HepG2 (cell line): ENCODE measurements at regions not wholly inside any gene's neighbourhood (a gene's known extent, or its start where the extent isn't known, plus 50 kb on each side); places are given as distances from the start of the nearest gene placed in this dataset.

Experiments used
- AFF4 ChIP-seq: sonication (generic); formaldehyde crosslinking; IDR thresholded peaks from 2 replicates; pipeline ENCODE4 v1.4.0; 2020; ENCODE audit warnings: missing genetic modification reagents
- ARID3A ChIP-seq: IDR thresholded peaks from 2 replicates; pipeline ENCODE4 v1.6.1; 2012; ENCODE audit warnings: low read depth, low read length, improper control_type of control experiment
- ARNT ChIP-seq: fragments of 450-650 bp; IDR thresholded peaks from 2 replicates; pipeline ENCODE4 v1.6.1; 2017
- ETV5 ChIP-seq: IDR thresholded peaks from 2 replicates; pipeline ENCODE4 v1.6.1; 2018; ENCODE audit warnings: missing biosample characterization, missing genetic modification reagents, inconsistent platforms, borderline replicate concordance
- HES4 ChIP-seq: sonication (generic); formaldehyde crosslinking; IDR thresholded peaks from 2 replicates; pipeline ENCODE4 v1.9.0; 2021; ENCODE audit warnings: mild to moderate bottlenecking, missing genetic modification reagents, borderline replicate concordance
- KDM4B ChIP-seq: sonication (generic); formaldehyde crosslinking; IDR thresholded peaks from 2 replicates; pipeline ENCODE4 v1.4.0; 2020; ENCODE audit warnings: missing genetic modification reagents
- KLF16 ChIP-seq, 2 experiments: sonication (generic) in 1 of 2; formaldehyde crosslinking in 1 of 2; IDR thresholded peaks; 2 replicates each; pipeline versions ENCODE4 v1.6.1 to v1.8.0; 2016 to 2023; ENCODE audit warnings: missing genetic modification reagents in 2 of 2, missing compliant biosample characterization in 1 of 2
- NFKB2 ChIP-seq: sonication (generic); formaldehyde crosslinking; IDR thresholded peaks from 2 replicates; pipeline ENCODE4 v1.4.0; 2020; ENCODE audit warnings: missing genetic modification reagents, borderline replicate concordance
- TCF7 ChIP-seq: sonication (generic); IDR thresholded peaks from 2 replicates; pipeline ENCODE4 v1.6.1; 2016; ENCODE audit warnings: antibody characterized with exemption, low read depth
- TFE3 ChIP-seq: IDR thresholded peaks from 2 replicates; pipeline ENCODE4 v1.6.1; 2016
- ZKSCAN8 ChIP-seq: IDR thresholded peaks from 2 replicates; pipeline ENCODE4 v1.6.1; 2016; ENCODE audit warnings: borderline replicate concordance, missing genetic modification reagents, missing compliant biosample characterization
- ZMAT5 ChIP-seq: sonication (generic); formaldehyde crosslinking; IDR thresholded peaks from 2 replicates; pipeline ENCODE4 v1.5.0; 2020; ENCODE audit warnings: mild to moderate bottlenecking, low read depth, missing genetic modification reagents, borderline replicate concordance
- ZNF484 ChIP-seq: sonication (generic); formaldehyde crosslinking; IDR thresholded peaks from 2 replicates; pipeline ENCODE4 v1.5.1; 2020; ENCODE audit warnings: mild to moderate bottlenecking, low read depth, missing genetic modification reagents, borderline replicate concordance
- ZNF564 ChIP-seq: sonication (generic); formaldehyde crosslinking; IDR thresholded peaks from 2 replicates; pipeline ENCODE4 v1.8.1; 2023; ENCODE audit warnings: mild to moderate bottlenecking, missing genetic modification reagents
- ZNF672 ChIP-seq: sonication (generic); formaldehyde crosslinking; IDR thresholded peaks from 2 replicates; pipeline ENCODE4 v1.8.1; 2022; ENCODE audit warnings: missing genetic modification reagents
- ZNF737 ChIP-seq: sonication (generic); formaldehyde crosslinking; IDR thresholded peaks from 2 replicates; pipeline ENCODE4 v1.5.0; 2020; ENCODE audit warnings: missing genetic modification reagents, mild to moderate bottlenecking, borderline replicate concordance
- ZNF781 ChIP-seq: sonication (generic); formaldehyde crosslinking; IDR thresholded peaks from 2 replicates; pipeline ENCODE4 v1.5.1; 2020; ENCODE audit warnings: borderline replicate concordance, mild to moderate bottlenecking, missing genetic modification reagents; ENCODE audit errors: not compliant biosample characterization
- ZNF800 ChIP-seq: sonication (generic); formaldehyde crosslinking; IDR thresholded peaks from 2 replicates; pipeline ENCODE4 v1.4.0; 2020; ENCODE audit warnings: missing genetic modification reagents
- ZSCAN22 ChIP-seq: sonication (generic); formaldehyde crosslinking; IDR thresholded peaks from 2 replicates; pipeline ENCODE4 v1.4.0; 2020; ENCODE audit warnings: mild to moderate bottlenecking, missing genetic modification reagents

GRCh38 chr3:16069149-16069922, 105.1 kb upstream of the GALNT15 start (continued):
- TF ChIP-seq ZNF737 (CRISPR knock-in tag), result no peak
- no peak for TF ChIP-seq ZSCAN22 (CRISPR knock-in tag)
- TF ChIP-seq ZMAT5 (CRISPR knock-in tag), result no peak
- peak; percentile 57; the same call in 1 of the 2 replicates for TF ChIP-seq ZKSCAN8
- no peak for TF ChIP-seq ZNF800
- TF ChIP-seq KLF16 (CRISPR knock-in tag; IDR thresholded peaks at IDR 0.05), result no peak
- TF ChIP-seq ZNF781 (CRISPR knock-in tag), result no peak
- TF ChIP-seq ZNF484 (CRISPR knock-in tag), result no peak
- no peak for TF ChIP-seq ZNF564
- no peak for TF ChIP-seq ZNF672 (CRISPR knock-in tag)
- no peak for TF ChIP-seq AFF4
- peak; percentile 58; the same call in 1 of the 2 replicates for TF ChIP-seq ARID3A
- TF ChIP-seq ARNT, result no peak
- no peak for TF ChIP-seq KDM4B (CRISPR knock-in tag)
- TF ChIP-seq ETV5 (CRISPR knock-in tag), result peak; percentile 20; the same call in 1 of the 2 replicates
- TF ChIP-seq TCF7, result 0 out of 2 replicates have a peak, but pooled peaks have one; percentile 22
- TF ChIP-seq NFKB2 (CRISPR knock-in tag), result no peak
- no peak for TF ChIP-seq HES4 (CRISPR knock-in tag)
- peak; percentile 54; the same call in 1 of the 2 replicates for TF ChIP-seq TFE3 (CRISPR knock-in tag)
